ENCODE measurements at regions not wholly inside any gene's neighbourhood (a gene's known extent, or its start where the extent isn't known, plus 50 kb on each side); places are given as distances from the start of the nearest gene placed in this dataset.
"Not testable (repeated sequence)": the region's sequence is repeated elsewhere in the genome, so short reads cannot be mapped to it uniquely, and the experiment has no call there.

DNA sequence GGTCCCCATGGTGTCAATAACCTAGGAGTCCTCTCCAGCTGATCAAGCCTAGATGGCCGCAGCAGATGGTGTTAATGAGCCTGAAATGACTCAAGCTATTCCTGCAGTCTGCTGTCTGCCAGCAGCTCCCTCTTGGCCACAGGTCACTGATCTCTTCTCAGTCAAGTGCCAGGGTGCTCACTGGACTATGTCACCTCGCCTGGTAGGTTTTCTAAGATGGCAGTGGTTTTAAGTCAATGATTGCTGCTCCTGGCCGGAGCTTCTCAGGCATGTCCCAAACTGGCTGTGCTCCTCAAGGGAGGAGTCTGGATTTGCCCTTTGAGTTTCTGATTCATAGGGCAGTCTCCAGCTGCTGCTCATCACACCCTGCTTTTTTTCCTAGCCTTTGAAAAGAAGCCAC is 58.6 kb upstream of the SHISA6 start:
- CTCF ChIA-PET = no interaction called here
- POLR2A ChIA-PET = no interaction called here

DNA sequence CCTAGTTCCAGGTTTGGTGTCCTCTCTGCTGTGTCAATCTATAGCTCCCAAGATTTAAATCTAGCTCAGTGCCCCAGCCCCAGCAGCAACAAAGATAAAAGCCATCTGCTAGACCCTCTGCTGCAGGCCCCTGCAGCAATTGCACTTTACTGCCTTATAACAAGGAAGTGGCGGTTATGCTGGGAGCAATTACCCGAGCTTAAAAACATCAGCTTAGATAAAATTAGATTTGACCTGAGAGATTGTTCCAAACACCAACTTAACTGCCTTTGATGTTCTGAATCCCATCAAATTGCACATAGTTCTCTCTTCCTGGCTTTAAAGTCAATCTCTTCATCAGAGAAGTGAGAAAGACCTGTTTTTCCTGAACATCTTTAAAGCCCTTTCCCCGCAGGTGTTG is 62.4 kb upstream of the SHISA6 start:
- ChIA-PET CTCF (no interaction called here), POLR2A (no interaction called here)

DNA sequence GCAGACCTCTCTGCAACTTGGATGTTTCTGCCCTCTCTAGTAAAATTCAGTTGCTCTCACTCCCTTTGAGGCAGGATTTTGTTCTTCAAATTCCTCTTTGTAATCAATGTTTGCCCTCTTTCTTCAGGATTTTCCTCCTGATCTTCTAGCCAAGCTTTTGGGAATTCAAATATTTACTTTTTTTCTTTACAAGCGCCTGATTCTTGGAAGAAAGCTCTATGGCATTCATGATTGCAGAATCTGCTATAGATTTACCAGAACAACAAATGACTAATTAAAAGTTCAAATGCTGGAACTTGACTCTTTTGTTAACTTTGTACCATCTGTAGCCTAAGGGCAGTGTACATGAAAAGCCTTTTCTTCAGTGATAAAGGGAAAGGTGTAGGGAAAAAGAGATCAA is 63.7 kb upstream of the SHISA6 start:
- POLR2A ChIA-PET = no interaction called here

DNA sequence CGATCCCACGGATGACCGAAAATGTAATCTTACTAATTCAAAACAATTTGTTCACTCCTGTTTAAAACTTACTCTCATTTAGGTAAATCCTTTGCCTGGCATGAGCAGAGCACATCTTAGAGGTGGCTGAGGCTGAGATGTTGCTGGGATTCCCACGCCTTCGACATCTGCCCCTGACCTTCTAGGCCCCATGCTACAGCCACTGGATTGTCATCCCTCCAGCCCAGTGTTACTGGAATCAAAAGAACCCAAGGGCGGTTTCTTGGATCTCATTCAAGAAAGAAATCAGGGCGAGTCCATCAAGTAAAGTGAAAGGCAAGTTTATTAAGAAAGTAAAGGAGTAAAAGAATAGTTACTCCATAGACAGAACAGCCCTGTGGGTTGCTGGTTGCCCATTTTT is 64.5 kb upstream of the SHISA6 start:
- POLR2A ChIA-PET = no interaction called here
- CTCF ChIA-PET = no interaction called here

More for the DNA sequence above, 63.7 kb upstream of the SHISA6 start:
- CTCF ChIA-PET = no interaction called here

GRCh38 chr17:11170881-11171280 is 70.1 kb upstream of the SHISA6 start:
- ChIA-PET CTCF (no interaction called here), POLR2A (no interaction called here)

GRCh38 chr17:11151818-11152425 is 89.1 kb upstream of the SHISA6 start:
- ChIA-PET CTCF (no interaction called here), POLR2A (no interaction called here)

- CTCF ChIA-PET, POLR2A ChIA-PET: not testable (repeated sequence)
These were observed 90.0 kb upstream of the SHISA6 start for GRCh38 chr17:11150906-11151511.

DNA sequence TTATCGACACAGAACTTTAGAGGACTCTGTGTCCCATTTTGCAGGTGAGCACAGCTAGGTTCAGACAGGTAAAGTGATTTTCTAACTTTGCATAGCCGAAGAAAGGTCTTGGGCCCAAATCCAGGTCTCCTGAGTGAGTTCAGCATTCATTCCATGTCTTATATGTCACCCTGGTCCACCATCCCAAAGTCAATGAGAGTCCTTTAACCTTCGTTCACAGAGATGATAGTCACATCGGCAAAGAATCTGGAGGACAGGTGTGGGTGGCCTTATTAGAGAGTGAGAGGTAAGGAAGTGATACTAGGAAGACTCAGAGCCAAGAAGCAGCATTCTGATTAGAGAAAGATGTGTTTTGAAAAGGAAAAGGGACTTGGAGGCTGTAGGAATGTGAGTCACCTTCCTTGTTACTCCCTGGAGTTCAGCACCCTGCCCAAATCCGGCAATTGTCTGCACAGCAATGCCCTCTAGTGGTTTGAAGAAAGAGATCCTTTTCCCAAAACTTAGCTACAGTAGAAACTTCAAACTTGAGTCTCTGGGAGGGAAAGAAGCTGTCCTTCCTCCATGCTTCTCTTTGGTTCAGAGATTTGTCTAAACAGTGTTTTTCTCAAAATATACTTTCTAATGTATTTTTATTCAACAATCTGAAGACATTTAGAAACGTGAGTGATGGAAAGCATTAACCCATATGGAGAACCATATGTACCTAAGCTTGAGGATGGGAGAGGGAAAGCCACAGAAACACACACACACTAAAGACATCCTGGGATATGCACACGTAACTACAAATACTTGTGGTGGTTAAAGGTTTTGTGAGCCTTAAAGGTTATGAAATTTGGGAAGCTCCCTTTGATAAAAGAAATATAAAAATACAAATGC is 96.4 kb upstream of the SHISA6 start:
- CTCF ChIA-PET = no interaction called here
- POLR2A ChIA-PET = no interaction called here

- CTCF ChIA-PET = no interaction called here
These were observed 98.8 kb upstream of the SHISA6 start for GRCh38 chr17:11142231-11142630.

GRCh38 chr17:11140501-11140900 is 100.5 kb upstream of the SHISA6 start:
- CTCF ChIA-PET = no interaction called here

More at GRCh38 chr17:11142231-11142630, 98.8 kb upstream of the SHISA6 start:
- POLR2A ChIA-PET = no interaction called here

DNA sequence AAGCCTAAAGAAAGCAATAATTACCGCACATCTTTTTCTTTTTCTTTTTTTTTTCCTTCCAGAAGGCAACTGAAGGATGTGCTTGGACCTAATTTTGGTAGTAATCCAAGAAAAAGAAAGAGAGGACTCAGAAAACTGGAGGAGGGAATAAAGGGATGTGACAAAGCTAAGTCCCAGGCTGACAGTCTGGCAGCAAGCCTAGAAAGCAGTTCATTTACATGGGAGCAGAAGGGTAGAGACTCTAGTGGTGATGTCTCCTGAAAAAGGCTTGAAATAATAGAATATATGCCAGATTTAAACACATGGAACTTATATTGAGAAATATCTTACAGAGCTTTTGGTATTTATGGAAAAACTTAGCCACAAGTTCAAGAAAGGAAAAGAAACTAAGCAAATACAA is 101.0 kb upstream of the SHISA6 start:
- ChIA-PET POLR2A (no interaction called here), CTCF (no interaction called here)

More at GRCh38 chr17:11140501-11140900, 100.5 kb upstream of the SHISA6 start:
- POLR2A ChIA-PET = no interaction called here

DNA sequence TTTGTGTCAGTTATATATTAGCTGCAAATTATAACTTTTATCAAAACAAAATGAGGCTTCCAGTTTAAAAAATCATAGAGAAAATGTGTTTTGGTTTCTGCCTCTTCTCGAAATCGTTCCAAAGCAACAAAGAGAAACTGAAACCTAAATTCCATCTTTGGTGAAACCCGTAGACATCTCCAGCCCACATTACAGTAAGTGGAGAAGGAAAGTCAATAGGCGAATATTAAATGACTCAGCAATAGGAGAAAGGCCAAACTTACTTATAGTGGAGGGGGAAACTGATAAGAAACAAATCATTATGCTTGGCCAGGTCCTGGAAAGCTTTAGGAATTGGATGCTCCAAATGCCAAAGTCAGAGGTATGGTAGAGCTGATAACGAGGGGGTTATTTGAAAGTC is 103.0 kb upstream of the SHISA6 start:
- POLR2A ChIA-PET = no interaction called here
- CTCF ChIA-PET = interaction anchor here (0.6 kb wide), 1 partner anchor 22 kb away, joined by 5 read pairs; no protein-coding TSS in a partner anchor

DNA sequence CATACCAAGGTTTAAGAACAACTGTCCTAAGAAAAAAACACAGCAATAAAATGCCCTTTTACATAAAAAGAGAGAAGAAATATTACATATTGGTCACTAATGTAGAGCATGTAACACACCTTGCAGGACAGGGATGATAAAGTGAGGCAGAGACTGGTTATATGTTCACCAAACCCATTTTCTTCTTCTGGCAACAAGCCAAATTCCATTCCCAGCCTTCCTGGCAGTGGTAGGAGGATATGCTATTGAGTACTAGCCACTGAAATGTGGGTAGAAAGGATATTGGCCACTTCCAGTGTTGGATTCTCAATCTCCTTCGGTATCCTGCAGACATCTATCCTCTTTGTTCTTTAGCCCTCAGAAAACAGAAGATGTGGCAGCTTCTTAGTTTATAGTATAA is 105.2 kb upstream of the SHISA6 start:
- ChIA-PET POLR2A (no interaction called here), CTCF (no interaction called here)

GRCh38 chr17:11130367-11130766 is 110.6 kb upstream of the SHISA6 start:
- CTCF ChIA-PET = no interaction called here
- POLR2A ChIA-PET = no interaction called here

GRCh38 chr17:11122908-11123307 is 118.1 kb upstream of the SHISA6 start:
- CTCF ChIA-PET = no interaction called here
- POLR2A ChIA-PET = no interaction called here

DNA sequence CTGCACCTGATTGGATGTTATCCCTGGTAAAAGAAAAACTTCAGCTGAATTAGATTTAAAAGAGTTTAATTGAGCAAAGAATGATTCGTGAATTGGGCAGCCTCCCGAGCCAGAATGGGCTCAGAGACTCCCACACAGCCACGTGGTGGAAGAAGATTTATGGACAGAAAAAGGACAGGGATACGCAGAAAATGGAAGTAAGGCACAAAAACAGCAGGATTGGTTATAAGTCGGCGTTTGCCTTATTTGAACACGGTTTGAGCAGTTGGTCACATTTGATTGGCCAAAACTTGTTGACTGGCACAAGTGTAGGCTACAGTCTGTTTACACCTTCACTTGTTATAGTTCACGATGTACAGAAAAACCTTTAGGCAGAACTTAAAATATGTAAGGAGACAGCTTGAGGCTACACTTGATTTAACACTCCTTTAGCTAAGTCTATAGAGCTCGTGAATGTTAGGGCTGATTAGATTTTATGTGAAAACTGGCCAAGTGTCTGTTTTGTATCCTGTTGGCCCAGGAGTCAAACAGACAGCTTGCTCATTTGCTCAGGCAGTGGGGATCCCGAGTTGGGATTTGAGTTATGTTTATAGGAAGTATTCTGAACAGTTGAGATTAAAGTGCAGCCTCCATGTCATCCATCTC is 119.5 kb upstream of the SHISA6 start:
- ChIA-PET CTCF (no interaction called here), POLR2A (no interaction called here)

DNA sequence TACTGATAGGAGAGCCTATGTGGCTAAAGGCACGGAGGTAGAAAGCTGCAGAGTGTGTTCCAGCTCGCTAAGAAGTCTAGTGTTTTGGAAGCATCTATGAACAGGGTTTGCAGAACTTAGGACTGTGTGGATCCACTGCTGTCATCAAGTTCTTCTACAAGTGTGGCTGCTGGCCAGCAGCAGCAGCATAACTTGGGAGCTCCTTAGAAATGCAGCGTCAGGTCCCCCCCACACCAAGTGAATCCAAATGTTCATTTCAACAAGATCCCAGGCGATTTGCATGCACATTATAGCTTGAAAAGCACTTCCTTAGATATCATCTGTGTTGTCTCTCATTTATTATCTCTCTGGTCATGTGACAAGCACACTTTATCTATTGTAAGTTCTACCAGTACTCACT is 131.9 kb upstream of the SHISA6 start:
- CTCF ChIA-PET = no interaction called here
- POLR2A ChIA-PET = no interaction called here

- CTCF ChIA-PET = no interaction called here
- POLR2A ChIA-PET = no interaction called here
These were observed 135.9 kb upstream of the SHISA6 start for GRCh38 chr17:11105141-11105540.

- CTCF ChIA-PET = no interaction called here
These were observed 143.9 kb upstream of the SHISA6 start for GRCh38 chr17:11097121-11097520.

DNA sequence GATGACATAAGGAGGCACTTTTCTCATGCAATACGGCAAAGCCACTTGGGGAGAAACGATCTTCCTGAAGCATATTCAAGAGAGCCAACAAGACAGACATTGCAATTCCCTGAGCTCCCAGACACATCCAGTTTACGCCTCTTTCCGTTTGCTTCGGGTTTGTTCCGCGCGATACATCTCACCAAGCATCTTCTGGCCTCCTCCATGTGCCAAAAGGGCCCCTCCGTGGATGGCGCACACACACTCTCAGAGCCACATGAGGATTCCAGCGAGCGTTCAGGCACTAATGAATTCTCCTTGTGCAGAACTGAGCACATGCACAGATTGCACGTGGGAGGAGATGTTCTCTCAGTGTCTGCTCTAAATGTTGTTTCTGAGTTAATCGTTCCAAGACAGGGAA is 146.7 kb upstream of the SHISA6 start:
- CTCF ChIA-PET = no interaction called here
- POLR2A ChIA-PET = no interaction called here

More at GRCh38 chr17:11097121-11097520, 143.9 kb upstream of the SHISA6 start:
- POLR2A ChIA-PET = no interaction called here

All from activated CD8-positive, alpha-beta memory T cell treated with anti-CD3 and anti-CD28 coated beads for 36 hours (primary cell).